COLO668 (cell line): ENCODE measurements at regions not wholly inside any gene's neighbourhood (a gene's known extent, or its start where the extent isn't known, plus 50 kb on each side); places are given as distances from the start of the nearest gene placed in this dataset.

Experiments used
- DNase-seq: peaks from one replicate; lab custom pipeline; 2025; ENCODE audit not compliant: unreplicated experiment; lab: John Stamatoyannopoulos, UW

GRCh38 chr3:72568083-72568482 lies 280.2 kb downstream of the SHQ1 start:
- DNase-seq: no peak

GRCh38 chr3:72567474-72567873 lies 280.8 kb downstream of the SHQ1 start:
- DNase-seq: no peak

GRCh38 chr3:72565593-72565992 lies 282.7 kb downstream of the SHQ1 start:
- DNase-seq: no peak

- no peak for DNase-seq
Observed at GRCh38 chr3:72563690-72564370, 284.4 kb downstream of the SHQ1 start.

- no peak for DNase-seq
Observed at GRCh38 chr3:72560846-72561675, 287.2 kb downstream of the SHQ1 start.

- no peak for DNase-seq
Observed at GRCh38 chr3:72559385-72559784, 288.9 kb downstream of the SHQ1 start.

GRCh38 chr3:72558001-72558400 lies 290.2 kb downstream of the SHQ1 start:
- DNase-seq: no peak

GRCh38 chr3:72555714-72556113 lies 292.5 kb downstream of the SHQ1 start:
- DNase-seq: no peak

GRCh38 chr3:72554689-72555088 lies 293.6 kb downstream of the SHQ1 start:
- no peak for DNase-seq

GRCh38 chr3:72553298-72553697 lies 294.9 kb downstream of the SHQ1 start:
- DNase-seq: no peak

- no peak for DNase-seq
Observed at GRCh38 chr3:72550582-72551262, 297.5 kb downstream of the SHQ1 start.

GRCh38 chr3:72549761-72550581 lies 298.3 kb downstream of the SHQ1 start:
- no peak for DNase-seq

GRCh38 chr3:72548981-72549380 lies 299.3 kb downstream of the SHQ1 start:
- no peak for DNase-seq

- no peak for DNase-seq
Observed at GRCh38 chr3:72548461-72548860, 299.8 kb downstream of the SHQ1 start.

GRCh38 chr3:72547183-72547582 lies 301.1 kb downstream of the SHQ1 start:
- no peak for DNase-seq

- no peak for DNase-seq
Observed at GRCh38 chr3:72544239-72544638, 304.0 kb downstream of the SHQ1 start.

GRCh38 chr3:72543246-72543645 lies 305.0 kb downstream of the SHQ1 start:
- no peak for DNase-seq

GRCh38 chr3:72542781-72543180 lies 305.5 kb downstream of the SHQ1 start:
- no peak for DNase-seq

GRCh38 chr3:72539856-72540255 lies 308.4 kb downstream of the SHQ1 start:
- DNase-seq: no peak

- no peak for DNase-seq
Observed at GRCh38 chr3:72538070-72538745, 310.0 kb downstream of the SHQ1 start.

GRCh38 chr3:72537448-72537847 lies 310.8 kb downstream of the SHQ1 start:
- no peak for DNase-seq
